ENCODE measurements at regions not wholly inside any gene's neighbourhood (a gene's known extent, or its start where the extent isn't known, plus 50 kb on each side); places are given as distances from the start of the nearest gene placed in this dataset.

DNA sequence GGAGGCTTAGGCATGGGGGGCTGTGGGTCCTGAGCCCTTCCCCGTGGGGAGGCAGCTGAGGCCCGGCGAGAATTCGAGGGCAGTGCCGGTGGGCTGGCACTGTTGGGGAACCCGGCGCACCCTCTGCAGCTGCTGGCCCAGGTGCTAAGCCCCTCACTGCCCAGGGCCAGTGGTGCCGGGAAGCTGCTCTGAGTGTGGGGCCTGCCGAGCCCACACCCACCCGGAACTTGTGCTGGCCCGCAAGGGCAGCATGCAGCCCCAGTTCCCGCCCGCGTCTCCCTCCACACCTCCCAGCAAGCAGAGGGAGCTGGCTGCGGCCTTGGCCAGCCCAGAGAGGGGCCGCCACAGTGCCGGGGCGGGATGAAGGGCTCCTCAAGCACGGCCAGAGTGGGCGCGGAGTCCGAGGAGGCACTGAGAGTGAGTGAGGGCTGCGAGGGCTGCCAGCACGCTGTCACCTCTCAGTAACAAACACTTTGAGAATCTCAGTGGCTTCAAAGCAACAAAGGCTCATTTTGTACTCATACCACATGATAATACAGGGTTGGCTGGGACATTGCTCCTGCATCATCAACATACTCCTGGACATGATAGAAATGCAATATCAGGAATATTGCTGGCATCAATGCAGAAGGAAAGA, 265.7 kb upstream of the ANKRD55 start:
- H3F3A ChIP-seq (ENCODE audit: insufficient read depth, low read length, poor library complexity, severe bottlenecking): no peaks in the 10 kb centered on the region
- H3K79me2 ChIP-seq (replicated peaks; ENCODE audit: insufficient read depth, low read length): no peaks in the 10 kb centered on the region
- H3K4me2 ChIP-seq (ENCODE audit: low read length): no peak overlapping the region
- H3K4me3 ChIP-seq (ENCODE audit: low read length): no peak overlapping the region
- H3K27ac ChIP-seq (ENCODE audit: low read length): no peak overlapping the region
- no peaks in the 10 kb centered on the region for H4K20me1 ChIP-seq (ENCODE audit: insufficient read depth)
- H3K36me3 ChIP-seq (ENCODE audit: insufficient read depth, low read length): no peaks in the 10 kb centered on the region
- TF ChIP-seq TAF1 (IDR thresholded peaks at IDR 0.05; ENCODE audit: low read depth): no peak
- TF ChIP-seq, protein P1, sequence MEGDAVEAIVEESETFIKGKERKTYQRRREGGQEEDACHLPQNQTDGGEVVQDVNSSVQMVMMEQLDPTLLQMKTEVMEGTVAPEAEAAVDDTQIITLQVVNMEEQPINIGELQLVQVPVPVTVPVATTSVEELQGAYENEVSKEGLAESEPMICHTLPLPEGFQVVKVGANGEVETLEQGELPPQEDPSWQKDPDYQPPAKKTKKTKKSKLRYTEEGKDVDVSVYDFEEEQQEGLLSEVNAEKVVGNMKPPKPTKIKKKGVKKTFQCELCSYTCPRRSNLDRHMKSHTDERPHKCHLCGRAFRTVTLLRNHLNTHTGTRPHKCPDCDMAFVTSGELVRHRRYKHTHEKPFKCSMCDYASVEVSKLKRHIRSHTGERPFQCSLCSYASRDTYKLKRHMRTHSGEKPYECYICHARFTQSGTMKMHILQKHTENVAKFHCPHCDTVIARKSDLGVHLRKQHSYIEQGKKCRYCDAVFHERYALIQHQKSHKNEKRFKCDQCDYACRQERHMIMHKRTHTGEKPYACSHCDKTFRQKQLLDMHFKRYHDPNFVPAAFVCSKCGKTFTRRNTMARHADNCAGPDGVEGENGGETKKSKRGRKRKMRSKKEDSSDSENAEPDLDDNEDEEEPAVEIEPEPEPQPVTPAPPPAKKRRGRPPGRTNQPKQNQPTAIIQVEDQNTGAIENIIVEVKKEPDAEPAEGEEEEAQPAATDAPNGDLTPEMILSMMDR (IDR thresholded peaks at IDR 0.05; ENCODE audit: poor library complexity, severe bottlenecking): no peak
- TF ChIP-seq RAD21 (conservative IDR thresholded peaks at IDR 0.05): no peak
- no peak for TF ChIP-seq SMC3 (conservative IDR thresholded peaks at IDR 0.05; ENCODE audit: poor library complexity)
- TF ChIP-seq EZH2 (IDR thresholded peaks at IDR 0.05; ENCODE audit: borderline replicate concordance, insufficient read depth, low read length, poor library complexity, severe bottlenecking): no peak
- TF ChIP-seq MXI1 (conservative IDR thresholded peaks at IDR 0.05; ENCODE audit: poor library complexity, severe bottlenecking): no peak
- TF ChIP-seq, protein P2, sequence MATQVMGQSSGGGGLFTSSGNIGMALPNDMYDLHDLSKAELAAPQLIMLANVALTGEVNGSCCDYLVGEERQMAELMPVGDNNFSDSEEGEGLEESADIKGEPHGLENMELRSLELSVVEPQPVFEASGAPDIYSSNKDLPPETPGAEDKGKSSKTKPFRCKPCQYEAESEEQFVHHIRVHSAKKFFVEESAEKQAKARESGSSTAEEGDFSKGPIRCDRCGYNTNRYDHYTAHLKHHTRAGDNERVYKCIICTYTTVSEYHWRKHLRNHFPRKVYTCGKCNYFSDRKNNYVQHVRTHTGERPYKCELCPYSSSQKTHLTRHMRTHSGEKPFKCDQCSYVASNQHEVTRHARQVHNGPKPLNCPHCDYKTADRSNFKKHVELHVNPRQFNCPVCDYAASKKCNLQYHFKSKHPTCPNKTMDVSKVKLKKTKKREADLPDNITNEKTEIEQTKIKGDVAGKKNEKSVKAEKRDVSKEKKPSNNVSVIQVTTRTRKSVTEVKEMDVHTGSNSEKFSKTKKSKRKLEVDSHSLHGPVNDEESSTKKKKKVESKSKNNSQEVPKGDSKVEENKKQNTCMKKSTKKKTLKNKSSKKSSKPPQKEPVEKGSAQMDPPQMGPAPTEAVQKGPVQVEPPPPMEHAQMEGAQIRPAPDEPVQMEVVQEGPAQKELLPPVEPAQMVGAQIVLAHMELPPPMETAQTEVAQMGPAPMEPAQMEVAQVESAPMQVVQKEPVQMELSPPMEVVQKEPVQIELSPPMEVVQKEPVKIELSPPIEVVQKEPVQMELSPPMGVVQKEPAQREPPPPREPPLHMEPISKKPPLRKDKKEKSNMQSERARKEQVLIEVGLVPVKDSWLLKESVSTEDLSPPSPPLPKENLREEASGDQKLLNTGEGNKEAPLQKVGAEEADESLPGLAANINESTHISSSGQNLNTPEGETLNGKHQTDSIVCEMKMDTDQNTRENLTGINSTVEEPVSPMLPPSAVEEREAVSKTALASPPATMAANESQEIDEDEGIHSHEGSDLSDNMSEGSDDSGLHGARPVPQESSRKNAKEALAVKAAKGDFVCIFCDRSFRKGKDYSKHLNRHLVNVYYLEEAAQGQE (IDR thresholded peaks at IDR 0.05; ENCODE audit: borderline replicate concordance): no peak
- no peaks in the 10 kb centered on the region for H3K9me2 ChIP-seq (ENCODE audit: insufficient read depth, low read length)
- H2AFZ ChIP-seq (ENCODE audit: low read depth, low read length): no peak overlapping the region
- H3K9ac ChIP-seq (ENCODE audit: low read length): no peak overlapping the region
- H3K9me3 ChIP-seq (ENCODE audit: low read length): no peaks in the 10 kb centered on the region
- H3K27me3 ChIP-seq (ENCODE audit: insufficient read depth, low read depth, low read length): no peaks in the 10 kb centered on the region

DNA sequence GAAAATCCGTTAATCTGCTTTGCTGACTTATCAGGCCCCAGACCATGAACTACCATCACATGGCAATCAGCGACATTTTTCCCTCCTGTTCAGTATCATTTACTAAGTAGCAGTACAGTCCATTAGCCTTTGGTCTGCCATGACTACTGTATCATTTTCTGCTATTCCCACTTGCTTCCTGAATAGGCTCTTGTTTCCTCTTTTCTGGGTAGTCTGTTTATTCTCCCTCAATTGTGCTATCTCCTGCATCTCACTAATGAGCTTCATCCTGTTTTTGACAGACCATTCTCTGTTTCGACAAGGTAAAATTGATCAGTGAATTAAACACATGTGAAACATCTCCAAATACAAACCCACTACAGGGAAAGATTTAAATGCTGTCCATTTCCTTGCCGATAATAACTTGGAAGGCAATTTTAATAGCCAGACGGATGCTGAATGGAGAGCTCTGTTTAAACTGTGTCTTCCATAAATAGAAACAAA, 263.5 kb upstream of the ANKRD55 start:
- H3K4me3 ChIP-seq (ENCODE audit: low read length): no peak overlapping the region
- H3F3A ChIP-seq (ENCODE audit: insufficient read depth, low read length, poor library complexity, severe bottlenecking): no peaks in the 10 kb centered on the region
- no peak overlapping the region for H2AFZ ChIP-seq (ENCODE audit: low read depth, low read length)
- H3K36me3 ChIP-seq (ENCODE audit: insufficient read depth, low read length): no peaks in the 10 kb centered on the region
- no peak overlapping the region for H3K9ac ChIP-seq (ENCODE audit: low read length)
- H4K20me1 ChIP-seq (ENCODE audit: insufficient read depth): no peaks in the 10 kb centered on the region
- no peaks in the 10 kb centered on the region for H3K9me2 ChIP-seq (ENCODE audit: insufficient read depth, low read length)
- TF ChIP-seq, protein P2 (IDR thresholded peaks at IDR 0.05; ENCODE audit: borderline replicate concordance): peak; percentile 82
- TF ChIP-seq POLR2AphosphoS5 (IDR thresholded peaks at IDR 0.05) (peak; percentile 61), TAF1 (IDR thresholded peaks at IDR 0.05; ENCODE audit: low read depth) (no peak)
- H3K4me2 ChIP-seq (ENCODE audit: low read length): no peak overlapping the region
- H3K27me3 ChIP-seq (ENCODE audit: insufficient read depth, low read depth, low read length): no peaks in the 10 kb centered on the region
- H3K9me3 ChIP-seq (ENCODE audit: low read length): no peaks in the 10 kb centered on the region
- no peaks in the 10 kb centered on the region for H3K79me2 ChIP-seq (replicated peaks; ENCODE audit: insufficient read depth, low read length)
- H3K27ac ChIP-seq (ENCODE audit: low read length): peak overlapping the region; percentile 14
